CD8-positive, alpha-beta memory T cell (primary cell): ENCODE measurements at regions not wholly inside any gene's neighbourhood (a gene's known extent, or its start where the extent isn't known, plus 50 kb on each side); places are given as distances from the start of the nearest gene placed in this dataset.

Experiments used
- CTCF ChIA-PET: fragments of 350-600 bp; sonication (Branson Sonifier 250); formaldehyde crosslinking; loops from one replicate; lab custom pipeline; 2021; ENCODE audit warnings: antibody characterized with exemption; lab: Charles Lee
- POLR2A ChIA-PET: fragments of 350-600 bp; sonication (Branson Sonifier 250); formaldehyde crosslinking; loops from one replicate; lab custom pipeline; 2021; ENCODE audit warnings: antibody characterized with exemption; lab: Charles Lee
- DNase-seq, 5 donors: peaks; one replicate each; pipeline versions ENCODE4 v3.0.0 to v3.0.0-alpha.2; 2020 to 2022; ENCODE audit warnings: mixed read lengths in 1 of 5
- H3K27ac ChIP-seq: one replicate; pipeline ENCODE4 v1.7.0; 2013; ENCODE audit warnings: low read depth, mild to moderate bottlenecking, low read length, moderate library complexity
- H3K27me3 ChIP-seq: 2 replicates; pipeline ENCODE4 v1.7.0; 2013; ENCODE audit warnings: low read length, mild to moderate bottlenecking; ENCODE audit not compliant: insufficient read depth, poor library complexity, severe bottlenecking
- H3K36me3 ChIP-seq: 2 replicates; pipeline ENCODE4 v1.7.0; 2013; ENCODE audit warnings: mild to moderate bottlenecking, low read length, moderate library complexity; ENCODE audit not compliant: insufficient read depth
- H3K4me1 ChIP-seq: 2 replicates; pipeline ENCODE4 v1.7.0; 2013; ENCODE audit warnings: mild to moderate bottlenecking, low read length, moderate library complexity; ENCODE audit not compliant: insufficient read depth
- H3K4me3 ChIP-seq: 2 replicates; pipeline ENCODE4 v1.7.0; 2013; ENCODE audit warnings: mild to moderate bottlenecking, low read length
- H3K9me3 ChIP-seq: 2 replicates; pipeline ENCODE4 v1.7.0; 2013; ENCODE audit warnings: mild to moderate bottlenecking, low read length
- H3K27ac Mint-ChIP-seq, 8 donors: one replicate each; pipeline ENCODE4 v1.8.0; 2020 to 2021; ENCODE audit warnings: mixed read lengths in 8 of 8, mild to moderate bottlenecking in 6 of 8, inconsistent platforms in 3 of 8, moderate library complexity in 3 of 8
- H3K27me3 Mint-ChIP-seq, 2 donors: one replicate each; pipeline ENCODE4 v1.8.0; 2020 to 2021; ENCODE audit warnings: mixed read lengths in 2 of 2, mild to moderate bottlenecking in 1 of 2, moderate library complexity in 1 of 2
- H3K36me3 Mint-ChIP-seq, 3 donors: one replicate each; pipeline ENCODE4 v1.8.0; 2020 to 2021; ENCODE audit warnings: mixed read lengths in 3 of 3, inconsistent platforms in 1 of 3, mild to moderate bottlenecking in 1 of 3
- H3K4me1 Mint-ChIP-seq, 3 donors: one replicate each; pipeline ENCODE4 v1.8.0; 2020 to 2021; ENCODE audit warnings: mixed read lengths in 3 of 3, inconsistent platforms in 1 of 3, mild to moderate bottlenecking in 1 of 3
- H3K4me3 Mint-ChIP-seq, 7 donors: one replicate each; pipeline ENCODE4 v1.8.0; 2020 to 2021; ENCODE audit warnings: mixed read lengths in 7 of 7, mild to moderate bottlenecking in 6 of 7, moderate library complexity in 4 of 7, inconsistent platforms in 2 of 7
- H3K9me3 Mint-ChIP-seq, 5 donors: one replicate each; pipeline ENCODE4 v1.8.0; 2020 to 2022; ENCODE audit warnings: mixed read lengths in 5 of 5, mild to moderate bottlenecking in 3 of 5, moderate library complexity in 2 of 5, inconsistent platforms in 1 of 5

DNA sequence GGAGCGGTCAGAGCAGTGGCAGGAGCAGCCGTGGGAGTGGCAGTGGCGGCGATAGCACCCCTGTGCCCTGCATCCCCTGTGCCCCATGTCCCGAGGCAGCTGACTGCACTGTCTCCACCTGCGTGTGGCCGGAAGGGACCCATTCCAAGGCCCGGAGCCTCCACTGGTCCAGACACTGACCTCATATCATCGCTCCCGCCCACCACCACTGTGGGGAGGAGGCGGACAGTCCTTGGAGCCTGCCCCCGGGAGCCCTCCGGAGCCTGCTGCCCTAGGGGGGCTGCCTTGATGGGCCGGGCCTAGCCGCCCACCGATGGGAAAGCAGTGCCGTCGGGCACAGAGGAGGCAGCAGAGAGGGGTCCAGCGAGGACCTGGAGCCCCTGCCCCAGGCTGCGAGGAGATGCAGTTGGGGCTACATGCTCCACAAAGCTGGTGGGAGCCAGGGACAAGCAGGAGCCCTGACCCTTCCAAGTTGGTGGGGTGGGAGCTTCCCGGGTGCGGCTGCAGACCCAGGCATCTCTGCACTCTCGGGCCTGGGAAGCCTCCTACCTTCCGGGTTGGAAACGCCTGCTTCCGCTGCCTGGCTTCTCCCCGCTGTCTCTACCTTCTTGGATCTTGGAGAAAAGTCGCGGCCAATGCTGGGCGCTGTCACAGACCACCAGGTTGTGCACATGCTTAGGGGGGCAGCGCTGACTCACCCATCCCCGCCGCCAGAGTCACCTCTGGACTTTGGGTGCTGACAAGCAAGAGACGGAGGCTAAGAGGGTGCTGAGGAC lies 283.2 kb upstream of the ROBO1 start:
- H3K4me1 Mint-ChIP-seq, result no peaks in the 10 kb centered on the region
- ChIA-PET CTCF (no interaction called here), POLR2A (no interaction called here)
- no peak for DNase-seq
- H3K27ac ChIP-seq, result no peak overlapping the region
- no peaks in the 10 kb centered on the region for H3K36me3 Mint-ChIP-seq
- peaks cover 2 to 42% (median 16%) of the 10 kb centered on the region in 5 donors for H3K9me3 Mint-ChIP-seq
- no peaks in the 10 kb centered on the region for H3K9me3 ChIP-seq
- no peak overlapping the region for H3K4me3 Mint-ChIP-seq
- no peaks in the 10 kb centered on the region for H3K36me3 ChIP-seq
- H3K27me3 Mint-ChIP-seq, result no peaks in the 10 kb centered on the region
- H3K4me1 ChIP-seq, result no peaks in the 10 kb centered on the region
- no peak overlapping the region for H3K27ac Mint-ChIP-seq
- no peaks in the 10 kb centered on the region for H3K27me3 ChIP-seq
- no peak overlapping the region for H3K4me3 ChIP-seq

DNA sequence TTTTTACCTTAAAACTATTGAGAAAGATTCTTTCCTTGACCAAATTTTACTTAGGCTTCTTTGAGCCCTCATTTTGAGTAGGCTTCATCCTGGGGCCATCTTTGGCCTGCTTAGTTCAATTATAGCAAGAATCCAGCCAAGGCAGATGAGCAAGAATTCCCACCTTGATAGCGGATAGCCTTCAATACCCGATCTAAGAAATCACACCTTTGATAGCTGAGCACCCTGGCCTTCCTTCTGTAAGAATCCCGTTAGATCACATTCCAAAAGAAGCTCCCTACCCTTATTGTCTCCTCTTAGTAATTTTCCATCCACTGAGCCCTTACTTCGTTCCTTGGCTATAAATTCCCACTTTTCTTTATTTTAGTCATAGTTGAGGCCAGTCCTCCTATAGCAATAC lies 275.4 kb upstream of the ROBO1 start:
- H3K27me3 Mint-ChIP-seq, result no peaks in the 10 kb centered on the region
- no peak for DNase-seq
- Histone ChIP-seq H3K4me3 (no peak overlapping the region), H3K36me3 (no peaks in the 10 kb centered on the region), H3K27me3 (no peaks in the 10 kb centered on the region), H3K27ac (no peak overlapping the region), H3K9me3 (no peaks in the 10 kb centered on the region), H3K4me1 (no peaks in the 10 kb centered on the region)
- no peaks in the 10 kb centered on the region for H3K36me3 Mint-ChIP-seq
- no peak overlapping the region for H3K27ac Mint-ChIP-seq
- H3K4me3 Mint-ChIP-seq, result no peak overlapping the region
- ChIA-PET POLR2A (no interaction called here), CTCF (no interaction called here)
- H3K9me3 Mint-ChIP-seq, result peaks cover 0 to 20% (median 10%) of the 10 kb centered on the region in 5 donors
- H3K4me1 Mint-ChIP-seq, result no peaks in the 10 kb centered on the region

- CTCF ChIA-PET, result no interaction called here
- Mint-ChIP-seq H3K27ac (no peak overlapping the region), H3K27me3 (no peaks in the 10 kb centered on the region), H3K4me3 (no peak overlapping the region), H3K36me3 (no peaks in the 10 kb centered on the region), H3K4me1 (no peaks in the 10 kb centered on the region), H3K9me3 (peaks cover 6 to 29% (median 10%) of the 10 kb centered on the region in 5 donors)
- Histone ChIP-seq H3K27ac (no peak overlapping the region), H3K27me3 (no peaks in the 10 kb centered on the region), H3K9me3 (no peaks in the 10 kb centered on the region), H3K4me3 (no peak overlapping the region), H3K36me3 (no peaks in the 10 kb centered on the region), H3K4me1 (no peaks in the 10 kb centered on the region)
- POLR2A ChIA-PET, result no interaction called here
- no peak for DNase-seq
Measured at GRCh38 chr3:80040067-80040466, 272.3 kb upstream of the ROBO1 start.

DNA sequence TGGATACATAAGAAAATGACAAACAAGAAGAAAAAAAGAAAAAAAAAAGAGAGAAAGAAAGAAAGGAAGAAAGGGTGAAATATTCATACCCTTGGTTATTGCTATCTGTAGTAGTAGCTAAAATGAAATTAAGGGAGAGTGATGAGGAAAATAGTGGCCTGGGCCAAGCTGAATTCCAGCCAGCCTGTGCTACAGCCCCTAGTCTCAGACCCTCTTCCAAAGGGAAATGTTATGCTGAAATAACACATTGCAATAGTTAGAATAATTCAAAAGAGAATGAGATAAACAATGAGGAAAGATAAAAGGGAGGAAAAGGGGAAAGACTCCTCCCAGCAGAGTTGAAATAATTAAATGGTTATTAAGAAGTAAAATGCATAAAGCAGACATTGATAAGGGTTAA lies 268.4 kb upstream of the ROBO1 start:
- POLR2A ChIA-PET, result no interaction called here
- no peaks in the 10 kb centered on the region for H3K4me1 Mint-ChIP-seq
- H3K36me3 Mint-ChIP-seq, result no peaks in the 10 kb centered on the region
- no peaks in the 10 kb centered on the region for H3K27me3 Mint-ChIP-seq
- no peak for DNase-seq
- H3K4me3 Mint-ChIP-seq, result no peak overlapping the region
- H3K27me3 ChIP-seq, result no peaks in the 10 kb centered on the region
- peaks cover 6 to 28% (median 12%) of the 10 kb centered on the region in 5 donors for H3K9me3 Mint-ChIP-seq
- no peak overlapping the region for H3K27ac ChIP-seq
- no peak overlapping the region for H3K4me3 ChIP-seq
- H3K27ac Mint-ChIP-seq, result peak overlapping the region in 1 of 8 donors; percentile 84
- H3K9me3 ChIP-seq, result no peaks in the 10 kb centered on the region
- CTCF ChIA-PET, result no interaction called here
- no peaks in the 10 kb centered on the region for H3K4me1 ChIP-seq
- H3K36me3 ChIP-seq, result no peaks in the 10 kb centered on the region

GRCh38 chr3:80035021-80035420 lies 267.2 kb upstream of the ROBO1 start:
- DNase-seq, result no peak
- Histone ChIP-seq H3K27me3 (no peaks in the 10 kb centered on the region), H3K4me3 (no peak overlapping the region), H3K9me3 (no peaks in the 10 kb centered on the region), H3K27ac (no peak overlapping the region), H3K4me1 (no peaks in the 10 kb centered on the region), H3K36me3 (no peaks in the 10 kb centered on the region)
- CTCF ChIA-PET, result no interaction called here
- H3K4me3 Mint-ChIP-seq, result no peak overlapping the region
- H3K9me3 Mint-ChIP-seq, result peaks cover 6 to 24% (median 12%) of the 10 kb centered on the region in 5 donors
- no peaks in the 10 kb centered on the region for H3K27me3 Mint-ChIP-seq
- H3K4me1 Mint-ChIP-seq, result no peaks in the 10 kb centered on the region
- POLR2A ChIA-PET, result no interaction called here
- no peaks in the 10 kb centered on the region for H3K36me3 Mint-ChIP-seq
- H3K27ac Mint-ChIP-seq, result no peak overlapping the region

DNA sequence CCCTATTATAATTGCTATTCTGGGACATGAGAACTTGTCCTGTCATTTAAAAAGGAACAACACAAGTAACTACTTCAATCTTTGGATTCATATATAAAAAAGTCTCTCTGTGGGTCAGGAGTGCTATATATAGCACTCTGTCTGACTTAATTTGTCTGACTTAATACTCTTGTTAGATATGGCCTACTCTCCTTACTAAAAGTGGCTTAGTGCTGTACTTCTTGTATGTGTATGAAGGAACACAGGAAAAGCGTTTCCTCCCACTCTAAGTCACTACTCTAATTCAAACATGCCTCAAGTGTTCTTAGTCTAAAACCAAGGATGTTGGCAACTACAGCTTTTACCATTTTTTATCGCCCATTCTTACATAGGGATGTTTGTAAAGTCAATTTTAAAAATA lies 255.2 kb upstream of the ROBO1 start:
- no peaks in the 10 kb centered on the region for H3K9me3 ChIP-seq
- no peaks in the 10 kb centered on the region for H3K27me3 ChIP-seq
- H3K27ac ChIP-seq, result no peak overlapping the region
- ChIA-PET POLR2A (no interaction called here), CTCF (no interaction called here)
- no peaks in the 10 kb centered on the region for H3K36me3 ChIP-seq
- Mint-ChIP-seq H3K27ac (no peak overlapping the region), H3K9me3 (peaks cover 4 to 36% (median 8%) of the 10 kb centered on the region in 5 donors), H3K36me3 (no peaks in the 10 kb centered on the region), H3K27me3 (no peaks in the 10 kb centered on the region), H3K4me1 (no peaks in the 10 kb centered on the region), H3K4me3 (no peak overlapping the region)
- no peak overlapping the region for H3K4me3 ChIP-seq
- no peaks in the 10 kb centered on the region for H3K4me1 ChIP-seq
- no peak for DNase-seq

- Histone ChIP-seq H3K36me3 (no peaks in the 10 kb centered on the region), H3K4me1 (no peaks in the 10 kb centered on the region), H3K27me3 (no peaks in the 10 kb centered on the region), H3K4me3 (no peak overlapping the region), H3K9me3 (no peaks in the 10 kb centered on the region), H3K27ac (no peak overlapping the region)
- Mint-ChIP-seq H3K9me3 (peaks cover 2 to 20% (median 5%) of the 10 kb centered on the region in 5 donors), H3K27ac (no peak overlapping the region), H3K27me3 (no peaks in the 10 kb centered on the region), H3K4me3 (no peak overlapping the region), H3K4me1 (no peaks in the 10 kb centered on the region), H3K36me3 (no peaks in the 10 kb centered on the region)
- ChIA-PET POLR2A (no interaction called here), CTCF (no interaction called here)
- DNase-seq, result no peak
Measured at GRCh38 chr3:80018375-80018774, 250.6 kb upstream of the ROBO1 start.

DNA sequence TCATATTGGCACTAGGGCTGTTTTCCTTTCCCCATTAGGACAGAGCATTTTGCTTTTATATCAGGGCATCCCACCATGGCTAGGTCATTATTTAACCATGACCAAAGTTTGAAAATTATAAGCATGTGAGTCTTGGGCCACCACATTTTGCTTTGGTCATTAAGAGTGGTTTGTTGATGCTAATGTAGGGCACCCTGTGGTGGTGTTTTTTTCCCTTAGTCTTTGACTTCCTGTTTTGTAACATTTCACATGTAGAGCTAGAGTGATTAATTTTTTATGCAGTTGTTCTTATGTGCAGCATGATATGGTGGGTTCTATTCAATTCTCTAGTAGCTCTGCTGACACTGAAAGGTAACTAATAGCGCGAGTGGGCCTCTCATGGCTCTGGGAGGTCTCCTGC lies 249.6 kb upstream of the ROBO1 start:
- H3K4me3 Mint-ChIP-seq, result no peak overlapping the region
- no peak overlapping the region for H3K27ac ChIP-seq
- H3K36me3 ChIP-seq, result no peaks in the 10 kb centered on the region
- H3K4me1 Mint-ChIP-seq, result no peaks in the 10 kb centered on the region
- POLR2A ChIA-PET, result no interaction called here
- DNase-seq, result no peak
- no peak overlapping the region for H3K27ac Mint-ChIP-seq
- H3K9me3 Mint-ChIP-seq, result peaks cover 2 to 13% (median 5%) of the 10 kb centered on the region in 5 donors
- no peaks in the 10 kb centered on the region for H3K27me3 Mint-ChIP-seq
- H3K9me3 ChIP-seq, result no peaks in the 10 kb centered on the region
- H3K4me3 ChIP-seq, result no peak overlapping the region
- no peaks in the 10 kb centered on the region for H3K27me3 ChIP-seq
- H3K36me3 Mint-ChIP-seq, result no peaks in the 10 kb centered on the region
- CTCF ChIA-PET, result no interaction called here
- H3K4me1 ChIP-seq, result no peaks in the 10 kb centered on the region
